PC-9 (cell line): ENCODE measurements at regions not wholly inside any gene's neighbourhood (a gene's known extent, or its start where the extent isn't known, plus 50 kb on each side); places are given as distances from the start of the nearest gene placed in this dataset.

Source experiments
- CTCF ChIP-seq: fragments of 200-600 bp; sonication (generic); conservative IDR thresholded peaks from 2 replicates; pipeline ENCODE4 v1.6.1; 2017; ENCODE audit warnings: mixed run types, antibody characterized with exemption, mild to moderate bottlenecking, moderate library complexity
- EZH2 ChIP-seq: fragments of 200-600 bp; sonication (generic); IDR thresholded peaks from 2 replicates; pipeline ENCODE4 v1.8.0; 2017; ENCODE audit warnings: antibody characterized with exemption, low read depth

GRCh38 chr12:113573148-113573547 is 101.5 kb upstream of the LHX5 start:
- TF ChIP-seq CTCF (no peak), EZH2 (no peak)
